ENCODE measurements at regions not wholly inside any gene's neighbourhood (a gene's known extent, or its start where the extent isn't known, plus 50 kb on each side); places are given as distances from the start of the nearest gene placed in this dataset.

GRCh38 chr1:65068202-65069010, 79.6 kb upstream of the AK4 start:
- in situ Hi-C loops (cut with HindIII; ENCODE audit: low pct_ligation_motif_present, low sequenced_read_pairs) = no loop called here
- Histone ChIP-seq H3K27me3 (replicated peaks) (no peaks in the 10 kb centered on the region), H3K4me3 (ENCODE audit: low read depth, low read length) (peak overlapping the region; percentile 79), H3K27ac (peak overlapping the region; percentile 73), H3K36me3 (replicated peaks) (no peaks in the 10 kb centered on the region)
- no peak for DNase-seq
- no peak for TF ChIP-seq CTCF (IDR thresholded peaks at IDR 0.05; ENCODE audit: low read depth, low read length, missing control alignments)

- no peak for TF ChIP-seq CTCF (IDR thresholded peaks at IDR 0.05; ENCODE audit: low read depth, low read length, missing control alignments)
- Histone ChIP-seq H3K27me3 (replicated peaks) (no peaks in the 10 kb centered on the region), H3K36me3 (replicated peaks) (no peaks in the 10 kb centered on the region), H3K27ac (no peak overlapping the region), H3K4me3 (ENCODE audit: low read depth, low read length) (no peak overlapping the region)
- in situ Hi-C loops (cut with HindIII; ENCODE audit: low pct_ligation_motif_present, low sequenced_read_pairs) = no loop called here
- DNase-seq = no peak
These were observed 78.9 kb upstream of the AK4 start for GRCh38 chr1:65069011-65069565.

GRCh38 chr1:65072845-65073244, 75.2 kb upstream of the AK4 start:
- no peak for TF ChIP-seq CTCF (IDR thresholded peaks at IDR 0.05; ENCODE audit: low read depth, low read length, missing control alignments)
- no peak for DNase-seq
- no peaks in the 10 kb centered on the region for H3K36me3 ChIP-seq (replicated peaks)
- no peaks in the 10 kb centered on the region for H3K27me3 ChIP-seq (replicated peaks)
- no peak overlapping the region for H3K4me3 ChIP-seq (ENCODE audit: low read depth, low read length)
- in situ Hi-C loops (cut with HindIII; ENCODE audit: low pct_ligation_motif_present, low sequenced_read_pairs) = no loop called here
- H3K27ac ChIP-seq = no peak overlapping the region

GRCh38 chr1:65075123-65075976, 72.7 kb upstream of the AK4 start:
- Histone ChIP-seq H3K27ac (no peak overlapping the region), H3K36me3 (replicated peaks) (no peaks in the 10 kb centered on the region), H3K27me3 (replicated peaks) (no peaks in the 10 kb centered on the region), H3K4me3 (ENCODE audit: low read depth, low read length) (no peak overlapping the region)
- DNase-seq = peak; percentile 58
- in situ Hi-C loops (cut with HindIII; ENCODE audit: low pct_ligation_motif_present, low sequenced_read_pairs) = no loop called here
- TF ChIP-seq CTCF (IDR thresholded peaks at IDR 0.05; ENCODE audit: low read depth, low read length, missing control alignments) = peak; percentile 88

- Histone ChIP-seq H3K27ac (no peak overlapping the region), H3K4me3 (ENCODE audit: low read depth, low read length) (no peak overlapping the region), H3K27me3 (replicated peaks) (no peaks in the 10 kb centered on the region), H3K36me3 (replicated peaks) (no peaks in the 10 kb centered on the region)
- no peak for DNase-seq
- in situ Hi-C loops (cut with HindIII; ENCODE audit: low pct_ligation_motif_present, low sequenced_read_pairs) = no loop called here
- TF ChIP-seq CTCF (IDR thresholded peaks at IDR 0.05; ENCODE audit: low read depth, low read length, missing control alignments) = no peak
These were observed 70.6 kb upstream of the AK4 start for GRCh38 chr1:65077369-65077768.
